H1 (cell line): ENCODE measurements at regions not wholly inside any gene's neighbourhood (a gene's known extent, or its start where the extent isn't known, plus 50 kb on each side); places are given as distances from the start of the nearest gene placed in this dataset.

ENCODE experiments used
- CHD7 ChIP-seq: fragments of 300-600 bp; sonication (generic); IDR thresholded peaks from 2 replicates; pipeline ENCODE4 v1.7.1; 2012; ENCODE audit warnings: low read length, moderate library complexity, mild to moderate bottlenecking, inconsistent platforms; ENCODE audit not compliant: insufficient replicate concordance

GRCh38 chr11:121801781-121802180 lies 314.2 kb downstream of the BLID start (continued):
- no peak for TF ChIP-seq CHD7
